HG03139 (cell line): ENCODE measurements at regions not wholly inside any gene's neighbourhood (a gene's known extent, or its start where the extent isn't known, plus 50 kb on each side); places are given as distances from the start of the nearest gene placed in this dataset.

ENCODE experiments used
- ATAC-seq: cut with Tn5 transposase; IDR thresholded peaks from one replicate; pipeline ENCODE4 v1.9.1; 2021; ENCODE audit not compliant: unreplicated experiment

- no peak for ATAC-seq
Measured at GRCh38 chr5:61596265-61596664, 264.2 kb downstream of the ZSWIM6 start.

- ATAC-seq, result no peak
Measured at GRCh38 chr5:61597684-61598083, 265.6 kb downstream of the ZSWIM6 start.

- no peak for ATAC-seq
Measured at GRCh38 chr5:61598126-61598525, 266.1 kb downstream of the ZSWIM6 start.

- ATAC-seq, result no peak
Measured at GRCh38 chr5:61599370-61600122, 267.5 kb downstream of the ZSWIM6 start.

- no peak for ATAC-seq
Measured at GRCh38 chr5:61600123-61600444, 268.0 kb downstream of the ZSWIM6 start.

GRCh38 chr5:61600945-61601511 is 269.0 kb downstream of the ZSWIM6 start:
- ATAC-seq, result no peak

- no peak for ATAC-seq
Measured at GRCh38 chr5:61603211-61603908, 271.3 kb downstream of the ZSWIM6 start.

- ATAC-seq, result no peak
Measured at GRCh38 chr5:61604076-61605025, 272.3 kb downstream of the ZSWIM6 start.

- no peak for ATAC-seq
Measured at GRCh38 chr5:61609840-61610677, 278.0 kb downstream of the ZSWIM6 start.

GRCh38 chr5:61610678-61611024 is 278.6 kb downstream of the ZSWIM6 start:
- no peak for ATAC-seq

- no peak for ATAC-seq
Measured at GRCh38 chr5:61612431-61612830, 280.4 kb downstream of the ZSWIM6 start.

- ATAC-seq, result no peak
Measured at GRCh38 chr5:61613679-61614078, 281.6 kb downstream of the ZSWIM6 start.

GRCh38 chr5:61614606-61615005 is 282.5 kb downstream of the ZSWIM6 start:
- ATAC-seq, result no peak

GRCh38 chr5:61617039-61617438 is 285.0 kb downstream of the ZSWIM6 start:
- no peak for ATAC-seq

- ATAC-seq, result no peak
Measured at GRCh38 chr5:61617995-61618525, 286.0 kb downstream of the ZSWIM6 start.

- ATAC-seq, result no peak
Measured at GRCh38 chr5:61618577-61618976, 286.5 kb downstream of the ZSWIM6 start.

- no peak for ATAC-seq
Measured at GRCh38 chr5:61619289-61619688, 287.2 kb downstream of the ZSWIM6 start.

GRCh38 chr5:61619777-61620518 is 287.9 kb downstream of the ZSWIM6 start:
- no peak for ATAC-seq

- no peak for ATAC-seq
Measured at GRCh38 chr5:61620699-61621182, 288.7 kb downstream of the ZSWIM6 start.
